Inferior parietal cortex (tissue), 1 donor: ENCODE measurements at regions not wholly inside any gene's neighbourhood (a gene's known extent, or its start where the extent isn't known, plus 50 kb on each side); places are given as distances from the start of the nearest gene placed in this dataset.
A peak's percentile ranks its signal among the peaks of the same experiment; 100 is the strongest.

Experiments used
- DNase-seq: peaks from one replicate; pipeline ENCODE4 v3.0.0-alpha.2; 2016; ENCODE audit errors: extremely low spot score

DNA sequence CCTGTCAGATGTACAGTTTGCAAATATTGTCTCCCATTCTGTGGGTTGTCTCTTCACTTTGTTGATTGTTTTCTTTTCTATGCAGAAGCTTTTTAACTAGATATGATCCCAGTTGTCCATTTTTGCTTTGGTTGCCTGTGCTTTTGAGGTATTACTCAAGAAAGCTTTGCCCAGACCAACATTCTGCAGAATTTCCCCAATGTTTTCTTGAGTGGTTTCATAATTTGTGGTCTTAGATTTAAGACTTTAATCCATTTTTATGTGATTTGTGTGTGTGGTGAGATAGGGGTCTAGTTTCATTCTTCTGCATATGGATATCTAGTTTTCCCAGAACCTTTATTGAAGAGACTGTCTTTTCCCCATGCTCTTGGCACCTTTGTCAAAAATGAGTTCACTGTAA is 116.9 kb downstream of the DUSP10 start:
- no peak for DNase-seq

DNA sequence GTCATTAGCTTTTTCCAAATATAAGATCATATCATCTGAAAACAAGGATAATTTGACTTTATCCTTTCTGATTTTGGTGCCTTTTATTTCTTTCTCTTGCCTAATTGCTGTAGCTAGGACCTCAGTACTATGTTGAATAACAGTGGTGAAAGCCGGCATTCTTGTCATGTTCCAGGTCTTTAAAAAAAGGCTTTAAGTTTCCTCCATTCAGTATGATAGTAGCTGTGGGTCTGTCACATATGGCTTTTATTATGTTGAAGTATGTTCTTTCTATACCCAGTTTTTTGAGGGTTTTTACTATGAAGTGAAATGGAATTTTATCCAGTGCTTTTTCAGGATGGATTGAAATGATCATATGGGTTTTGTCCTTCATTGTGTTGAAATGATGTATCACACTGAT is 115.8 kb downstream of the DUSP10 start:
- DNase-seq, result no peak

DNA sequence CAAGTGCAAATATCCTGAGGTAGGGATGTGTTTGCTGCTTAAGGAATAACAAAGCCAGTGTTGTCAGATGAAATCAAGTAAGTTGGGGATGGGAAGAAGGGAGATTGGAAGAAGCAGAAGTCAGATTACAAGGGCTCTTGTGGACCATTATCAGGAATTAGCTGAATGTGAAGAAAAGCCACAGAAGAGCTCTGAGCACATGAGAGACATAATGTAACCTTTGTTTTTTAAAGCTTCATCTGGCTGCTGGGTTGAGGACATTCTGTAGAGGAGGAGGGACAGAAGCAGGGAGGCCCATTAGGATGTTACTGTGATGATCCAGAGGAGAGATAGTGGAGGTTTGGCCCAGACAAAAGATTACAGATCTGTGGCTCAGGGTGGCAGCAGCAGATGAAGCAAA is 111.7 kb downstream of the DUSP10 start:
- DNase-seq, result no peak

DNA sequence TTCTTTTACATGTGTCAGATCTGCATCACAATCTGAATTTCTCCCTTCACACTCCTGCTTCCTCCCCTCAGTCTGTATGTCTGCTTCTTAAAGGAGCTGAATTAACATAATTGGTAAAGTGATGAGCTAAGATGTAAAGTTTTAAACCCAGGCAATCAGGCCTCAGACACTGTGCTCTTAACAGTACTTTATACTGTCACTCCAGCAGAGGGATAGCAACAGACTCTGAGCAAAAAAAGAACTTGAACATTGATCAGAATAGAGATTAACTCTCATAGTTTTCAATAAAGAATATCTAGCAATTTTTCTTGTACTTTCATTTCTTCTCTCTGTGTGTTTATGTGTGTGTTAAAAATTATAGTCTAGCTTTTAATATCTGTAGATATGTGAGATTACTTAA is 110.3 kb downstream of the DUSP10 start:
- no peak for DNase-seq

DNA sequence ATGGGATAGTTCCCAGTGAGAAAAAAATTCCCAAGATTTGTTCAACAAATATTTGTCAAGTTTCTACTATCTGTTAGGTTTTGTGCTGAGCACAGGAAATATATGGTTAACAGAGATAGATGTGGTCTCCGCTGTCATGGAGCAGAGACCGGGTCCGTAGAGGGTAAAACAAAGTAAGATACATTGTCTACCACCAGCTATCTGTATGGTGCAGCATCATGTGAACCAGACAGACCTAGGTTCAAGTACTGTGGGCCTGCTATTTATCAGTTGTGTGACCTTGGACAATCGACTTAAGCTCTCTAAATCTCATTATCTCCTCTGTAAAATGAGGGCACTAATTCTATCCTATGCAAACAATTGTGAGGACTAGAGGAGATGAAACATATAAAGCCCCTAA is 109.8 kb downstream of the DUSP10 start:
- no peak for DNase-seq

DNA sequence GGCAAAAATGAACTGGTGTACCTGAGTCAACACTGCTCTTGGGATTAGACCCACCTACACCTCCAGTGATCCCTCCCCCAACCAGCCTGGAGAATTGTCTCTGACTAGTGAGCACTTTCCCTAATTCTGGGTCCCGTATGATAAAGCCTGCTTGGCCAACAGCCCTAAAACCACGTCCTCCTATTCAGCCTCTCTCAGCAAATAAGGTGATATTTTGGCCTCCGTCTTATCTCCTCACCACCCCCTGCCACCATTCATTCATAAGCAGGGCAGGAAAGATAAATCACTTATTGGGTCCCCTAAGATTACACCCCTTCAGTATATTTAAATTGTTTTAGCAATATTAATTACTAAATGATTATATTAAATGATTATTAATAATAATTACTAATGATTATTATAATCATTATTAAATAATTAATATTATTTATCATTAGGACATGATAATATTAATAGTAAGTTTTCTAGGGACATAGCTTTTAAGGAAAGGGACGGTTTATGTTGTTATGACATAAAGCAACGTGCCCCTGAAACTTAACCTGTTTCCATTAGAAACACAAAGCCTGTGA is 108.0 kb downstream of the DUSP10 start:
- no peak for DNase-seq

DNA sequence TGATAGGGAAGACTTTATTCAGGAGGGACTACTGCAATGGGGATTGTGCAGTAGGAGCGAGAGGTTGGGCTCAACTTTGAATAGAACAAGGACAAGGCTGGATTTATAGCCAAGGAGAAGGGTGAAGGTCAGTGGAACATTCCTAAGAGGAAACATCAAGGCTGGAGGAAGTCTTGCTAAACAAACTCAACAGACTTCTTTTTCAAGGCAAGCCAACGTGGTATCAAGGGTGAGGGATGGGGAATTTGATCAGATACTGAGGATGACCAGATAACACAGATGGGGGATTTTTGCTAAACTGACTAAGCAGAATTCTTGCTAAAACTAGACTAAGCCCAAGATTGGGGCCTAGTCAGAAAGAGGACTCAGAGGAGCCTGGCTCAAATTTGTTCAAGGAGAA is 107.3 kb downstream of the DUSP10 start:
- no peak for DNase-seq

DNA sequence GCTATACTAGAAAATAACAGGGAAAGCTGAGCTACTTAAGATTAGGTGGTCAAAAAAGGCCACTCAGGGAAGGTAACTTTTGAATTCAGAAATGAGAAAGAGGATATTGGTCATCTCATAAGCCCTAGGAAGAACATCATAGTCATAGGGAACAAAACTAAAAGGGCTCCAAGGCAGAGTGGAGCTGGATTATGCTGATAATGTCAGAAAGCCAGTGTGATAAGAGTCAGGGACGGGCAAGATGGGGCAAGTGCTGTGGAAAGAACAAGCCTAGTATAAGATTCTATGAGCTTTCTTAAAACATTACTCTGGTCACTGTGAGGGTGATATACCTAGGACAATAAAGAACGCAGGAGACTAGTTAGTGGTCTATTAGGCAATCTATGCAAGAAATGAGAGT is 106.6 kb downstream of the DUSP10 start:
- no peak for DNase-seq

DNA sequence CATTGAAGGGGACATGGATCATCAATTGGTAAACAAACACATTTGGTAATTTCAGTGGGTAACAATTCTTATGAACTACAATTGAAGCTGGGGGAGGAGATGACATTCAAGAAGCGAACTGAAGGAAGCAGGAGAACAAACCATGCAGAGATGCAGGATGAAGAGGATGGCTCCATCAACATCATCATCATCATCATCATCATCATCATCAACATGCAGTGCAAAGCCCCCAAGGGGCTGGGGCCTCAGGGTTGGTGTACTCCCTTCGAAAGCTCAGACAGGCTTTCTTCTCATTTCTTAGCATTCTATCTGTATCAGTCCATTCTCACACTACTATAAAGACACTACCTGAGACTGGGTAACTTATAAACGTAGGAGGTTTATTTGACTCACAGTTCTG is 105.8 kb downstream of the DUSP10 start:
- no peak for DNase-seq

DNA sequence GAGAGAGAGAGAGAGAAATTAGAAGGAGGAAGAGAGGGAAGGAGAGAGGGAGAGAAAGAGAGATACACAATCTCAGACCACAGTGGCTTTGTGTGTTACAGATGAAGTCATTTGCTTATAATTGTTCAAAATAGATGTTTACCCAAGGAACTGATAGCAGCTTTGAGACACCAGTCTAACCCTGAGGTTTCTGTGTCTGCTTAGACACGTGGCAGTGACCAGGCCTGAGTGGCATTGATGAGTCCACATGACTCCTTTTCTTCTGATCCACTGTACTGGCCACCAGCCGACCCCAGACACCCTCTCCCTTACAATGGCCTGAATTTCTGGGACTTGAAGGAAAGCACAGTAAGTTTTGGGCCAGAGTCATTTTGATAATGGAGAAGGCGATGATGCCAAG is 104.9 kb downstream of the DUSP10 start:
- no peak for DNase-seq

DNA sequence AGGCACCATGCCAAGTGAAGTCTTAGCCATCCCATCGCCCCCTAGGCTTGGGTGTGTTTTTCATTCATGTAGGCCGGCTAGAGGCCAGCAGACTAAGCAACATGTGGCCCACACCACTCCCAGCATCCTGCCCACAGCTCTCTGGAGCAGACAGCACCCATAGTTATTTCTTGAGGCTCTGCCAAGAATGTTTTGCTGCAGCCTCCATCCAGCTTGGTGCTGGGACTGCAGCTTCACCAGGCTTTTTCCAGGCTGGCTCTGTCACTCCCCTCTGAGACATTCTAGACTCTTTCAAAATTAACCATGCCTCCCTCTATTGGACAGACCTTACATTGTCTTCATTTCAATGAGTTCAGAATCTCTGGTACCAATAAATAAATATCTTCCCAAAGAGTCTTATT is 104.2 kb downstream of the DUSP10 start:
- peak; percentile 22 for DNase-seq

DNA sequence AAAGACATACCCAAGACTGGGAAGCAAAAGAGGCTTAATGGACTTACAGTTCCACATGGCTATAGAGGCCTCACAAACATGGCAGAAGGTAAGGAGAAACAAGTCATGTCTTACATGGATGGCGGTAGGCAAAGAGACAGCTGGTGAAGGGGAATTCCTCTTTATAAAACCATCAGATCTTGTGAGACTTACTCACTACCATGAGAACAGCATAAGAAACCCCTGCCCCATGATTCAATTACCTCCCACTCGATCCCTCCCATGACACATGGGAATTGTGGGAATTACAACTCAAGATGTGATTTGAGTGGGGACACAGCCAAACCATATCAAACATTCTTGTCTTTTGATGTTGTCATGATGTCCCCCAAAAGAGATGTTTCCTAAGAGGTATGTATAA is 103.3 kb downstream of the DUSP10 start:
- no peak for DNase-seq

DNA sequence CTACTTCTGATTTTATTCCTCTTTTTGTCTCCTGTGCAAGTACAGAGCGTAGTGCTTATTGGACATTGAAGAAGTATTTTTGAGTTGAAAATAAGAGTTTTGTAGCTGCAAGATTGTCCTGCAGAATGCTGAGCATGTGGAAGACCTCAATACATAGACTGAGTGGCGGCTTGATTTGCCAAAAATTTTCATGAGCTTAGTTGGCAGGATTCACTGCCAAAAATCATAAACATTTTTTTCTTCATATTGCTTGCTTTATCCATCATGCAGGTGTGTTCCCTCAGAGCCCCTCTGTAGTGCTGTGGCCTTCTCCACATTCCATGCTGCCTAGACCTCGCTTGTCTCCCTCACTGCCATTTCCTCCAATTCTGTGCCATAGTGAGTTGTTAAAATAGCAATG is 100.1 kb downstream of the DUSP10 start:
- DNase-seq, result no peak

DNA sequence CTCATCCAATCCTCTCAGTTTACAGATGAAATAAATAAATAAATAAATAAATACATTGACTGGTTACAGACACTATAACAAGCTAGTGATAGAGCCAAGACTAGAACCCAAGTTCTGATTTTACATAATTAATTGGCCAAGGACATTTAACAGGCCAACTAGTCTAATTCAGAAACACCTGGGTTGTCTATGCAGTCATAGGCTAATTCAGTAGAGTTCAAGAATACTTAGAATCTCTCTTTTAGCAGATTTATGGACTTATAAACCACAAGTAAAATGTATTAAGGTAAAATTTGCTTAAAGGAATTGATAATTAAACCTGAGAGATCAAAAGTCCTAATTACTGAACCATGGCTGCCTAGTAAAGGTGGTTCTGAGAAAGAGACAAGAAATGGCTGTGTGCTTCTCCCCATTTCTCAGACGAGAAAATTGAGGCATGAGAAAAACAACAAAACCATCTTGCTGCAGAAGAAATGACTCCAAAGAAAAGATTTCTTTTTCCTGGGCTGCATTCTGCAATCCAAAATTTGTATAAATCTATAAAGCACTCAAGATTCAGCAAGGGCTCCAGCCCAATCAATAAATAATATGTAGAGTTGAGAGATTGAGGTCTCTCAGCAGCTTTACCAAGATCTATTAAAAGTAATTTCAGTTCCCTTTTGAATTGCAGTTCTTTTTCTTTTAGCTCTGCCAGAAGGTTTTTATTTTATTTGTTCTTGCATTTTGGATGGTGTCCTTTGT is 98.3 kb downstream of the DUSP10 start:
- no peak for DNase-seq

DNA sequence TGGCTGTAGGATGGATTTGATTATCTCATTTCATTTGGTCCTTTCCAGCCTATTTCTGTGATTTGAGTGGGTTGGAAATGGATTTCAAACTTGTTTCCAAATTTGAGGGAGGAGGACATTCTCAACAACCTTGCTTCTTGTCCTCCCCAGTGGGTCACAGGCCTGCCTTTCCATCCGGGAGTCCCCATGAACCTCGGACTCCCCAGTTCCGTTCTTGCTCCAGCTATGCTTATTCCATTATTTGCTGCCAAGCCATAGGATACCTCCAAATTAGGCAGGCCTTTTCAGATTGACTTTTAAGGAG is 97.8 kb downstream of the DUSP10 start:
- DNase-seq, result no peak

DNA sequence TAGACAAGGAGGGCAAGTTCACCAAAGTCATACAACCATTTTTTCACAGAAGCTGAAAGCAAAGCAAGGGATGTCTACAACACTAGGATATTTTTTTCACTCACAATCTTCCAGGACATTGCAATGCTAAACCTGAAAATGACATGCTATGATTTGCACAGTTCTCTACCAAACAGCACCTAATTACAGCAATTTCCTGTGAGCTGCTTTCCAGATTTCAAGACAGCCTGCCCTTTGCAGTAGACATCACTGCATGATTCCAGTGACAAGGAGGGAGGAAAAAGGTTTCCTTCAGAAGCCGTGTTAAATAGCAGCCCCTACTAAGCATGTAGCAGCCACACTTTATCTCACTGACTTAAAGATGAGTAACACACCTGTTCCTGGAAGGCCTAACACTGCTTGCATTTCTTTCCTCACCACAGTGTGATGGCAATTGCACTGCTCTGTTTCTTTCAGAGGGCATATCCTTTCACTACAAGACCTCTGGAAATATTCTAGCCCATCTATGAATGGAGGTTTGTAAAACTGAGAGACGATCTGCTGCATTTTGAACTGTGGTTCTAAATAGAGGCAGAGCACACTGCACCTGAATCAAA is 97.1 kb downstream of the DUSP10 start:
- no peak for DNase-seq

DNA sequence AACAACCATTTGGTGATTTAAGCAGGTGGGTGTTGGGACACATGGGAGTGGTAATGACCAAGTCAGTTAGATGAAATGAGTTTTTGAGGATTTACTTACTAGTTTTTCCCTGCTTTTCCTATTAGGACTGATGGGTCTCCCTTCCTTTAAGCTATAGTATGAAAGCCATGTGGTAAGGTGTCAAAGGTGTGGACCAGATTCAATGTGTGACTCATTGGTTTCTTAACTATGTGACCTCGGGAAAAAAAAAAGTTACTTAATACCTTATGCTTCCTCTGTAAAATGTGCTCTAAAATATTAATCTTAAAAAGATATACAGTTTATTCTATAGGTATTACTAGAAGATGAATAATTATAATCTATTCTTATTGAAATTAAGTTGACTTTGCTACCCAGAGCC is 93.7 kb downstream of the DUSP10 start:
- DNase-seq, result no peak
